ENCODE measurements at regions not wholly inside any gene's neighbourhood (a gene's known extent, or its start where the extent isn't known, plus 50 kb on each side); places are given as distances from the start of the nearest gene placed in this dataset.

- TF ChIP-seq ARNT (IDR thresholded peaks at IDR 0.05) (no peak), NFRKB (IDR thresholded peaks at IDR 0.05) (no peak), BHLHE40 (IDR thresholded peaks at IDR 0.05; ENCODE audit: borderline replicate concordance) (no peak), CTBP1 (IDR thresholded peaks at IDR 0.05; ENCODE audit: borderline replicate concordance) (no peak)
Measured at GRCh38 chr10:23818484-23818883, 379.6 kb downstream of the OTUD1 start.

All from HEK293T (cell line).